ENCODE measurements at regions not wholly inside any gene's neighbourhood (a gene's known extent, or its start where the extent isn't known, plus 50 kb on each side); places are given as distances from the start of the nearest gene placed in this dataset.

DNA sequence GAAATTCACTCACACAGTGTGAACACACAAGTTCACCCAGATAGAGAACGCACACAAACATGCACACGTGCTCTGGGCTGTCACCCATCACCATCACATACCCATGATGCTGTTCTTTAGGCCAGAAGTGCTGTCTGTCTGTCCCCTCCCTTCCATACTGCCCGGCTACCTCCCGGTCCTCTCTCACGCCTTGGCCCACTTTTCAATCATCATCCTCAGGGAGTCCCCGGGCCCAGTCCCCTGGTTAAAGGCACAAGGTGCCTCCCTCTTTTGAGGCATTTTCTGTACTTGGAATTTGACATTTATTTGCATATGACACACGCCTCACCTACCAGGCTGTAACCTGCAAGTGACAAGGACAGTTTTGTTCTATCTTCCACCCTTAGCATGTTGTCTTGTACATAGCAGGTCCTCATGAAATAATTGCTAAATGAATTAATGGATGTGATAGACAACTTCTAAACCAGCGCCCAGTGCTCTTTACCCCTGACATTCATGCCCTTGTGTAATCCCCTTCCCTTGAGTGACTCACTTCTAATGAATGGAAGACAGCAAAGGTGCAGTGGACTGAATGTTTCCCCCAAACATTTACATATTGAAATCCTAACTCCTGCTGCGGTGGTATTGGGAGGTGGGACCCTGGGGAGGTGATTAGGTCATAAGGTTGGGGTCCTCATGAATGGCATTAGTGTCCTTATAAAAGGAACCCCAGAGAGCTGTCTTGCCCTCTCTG lies 73.9 kb upstream of the ADPGK start:
- H3K9me2 ChIP-seq (replicated peaks; ENCODE audit: low read depth, low read length) = no peaks in the 10 kb centered on the region

GRCh38 chr15:72856549-72857040 lies 73.0 kb upstream of the ADPGK start:
- no peaks in the 10 kb centered on the region for H3K9me3 ChIP-seq (ENCODE audit: insufficient read depth, low read depth, low read length)
- no peaks in the 10 kb centered on the region for H3K36me3 ChIP-seq (ENCODE audit: insufficient read depth, low read length)
- no peaks in the 10 kb centered on the region for H3K79me2 ChIP-seq (ENCODE audit: insufficient read depth, low read length)
- no peaks in the 10 kb centered on the region for H3K27me3 ChIP-seq (ENCODE audit: insufficient read depth, low read length, poor library complexity, severe bottlenecking)
- no peak overlapping the region for H3K4me2 ChIP-seq (ENCODE audit: low read depth, low read length, poor library complexity, severe bottlenecking)
- no peak overlapping the region for H2AFZ ChIP-seq (ENCODE audit: low read length)
- H3K9ac ChIP-seq (ENCODE audit: low read depth, low read length, poor library complexity, severe bottlenecking) = no peak overlapping the region
- no peaks in the 10 kb centered on the region for H4K20me1 ChIP-seq (ENCODE audit: insufficient read depth, low read length, poor library complexity, severe bottlenecking)
- TF ChIP-seq EZH2phosphoT487 (IDR thresholded peaks at IDR 0.05; ENCODE audit: borderline replicate concordance) (no peak), CTCF (conservative IDR thresholded peaks at IDR 0.05; ENCODE audit: low read length) (no peak)
- no peaks in the 10 kb centered on the region for H3F3A ChIP-seq (ENCODE audit: low read depth)
- no peaks in the 10 kb centered on the region for H3K9me2 ChIP-seq (replicated peaks; ENCODE audit: low read depth, low read length)
- no peak overlapping the region for H3K4me3 ChIP-seq (ENCODE audit: low read length, poor library complexity, severe bottlenecking)
- no peaks in the 10 kb centered on the region for H3K4me1 ChIP-seq (ENCODE audit: insufficient read depth, low read length, poor library complexity, severe bottlenecking)

More for the DNA sequence above, 73.9 kb upstream of the ADPGK start:
- no peaks in the 10 kb centered on the region for H3K79me2 ChIP-seq (ENCODE audit: insufficient read depth, low read length)
- H3F3A ChIP-seq (ENCODE audit: low read depth) = no peaks in the 10 kb centered on the region
- no peak overlapping the region for H3K9ac ChIP-seq (ENCODE audit: low read depth, low read length, poor library complexity, severe bottlenecking)
- no peak for TF ChIP-seq EZH2phosphoT487 (IDR thresholded peaks at IDR 0.05; ENCODE audit: borderline replicate concordance)
- TF ChIP-seq CTCF (conservative IDR thresholded peaks at IDR 0.05; ENCODE audit: low read length) = no peak
- no peak overlapping the region for H2AFZ ChIP-seq (ENCODE audit: low read length)
- no peaks in the 10 kb centered on the region for H3K36me3 ChIP-seq (ENCODE audit: insufficient read depth, low read length)
- no peaks in the 10 kb centered on the region for H3K27me3 ChIP-seq (ENCODE audit: insufficient read depth, low read length, poor library complexity, severe bottlenecking)
- no peaks in the 10 kb centered on the region for H3K4me1 ChIP-seq (ENCODE audit: insufficient read depth, low read length, poor library complexity, severe bottlenecking)
- no peak overlapping the region for H3K4me2 ChIP-seq (ENCODE audit: low read depth, low read length, poor library complexity, severe bottlenecking)
- no peak overlapping the region for H3K4me3 ChIP-seq (ENCODE audit: low read length, poor library complexity, severe bottlenecking)
- no peaks in the 10 kb centered on the region for H3K9me3 ChIP-seq (ENCODE audit: insufficient read depth, low read depth, low read length)
- no peaks in the 10 kb centered on the region for H4K20me1 ChIP-seq (ENCODE audit: insufficient read depth, low read length, poor library complexity, severe bottlenecking)

GRCh38 chr15:72855791-72856190 lies 72.2 kb upstream of the ADPGK start:
- no peaks in the 10 kb centered on the region for H3K4me1 ChIP-seq (ENCODE audit: insufficient read depth, low read length, poor library complexity, severe bottlenecking)
- no peak overlapping the region for H2AFZ ChIP-seq (ENCODE audit: low read length)
- no peak overlapping the region for H3K9ac ChIP-seq (ENCODE audit: low read depth, low read length, poor library complexity, severe bottlenecking)
- no peaks in the 10 kb centered on the region for H3K79me2 ChIP-seq (ENCODE audit: insufficient read depth, low read length)
- H3K9me3 ChIP-seq (ENCODE audit: insufficient read depth, low read depth, low read length) = no peaks in the 10 kb centered on the region
- no peaks in the 10 kb centered on the region for H3K27me3 ChIP-seq (ENCODE audit: insufficient read depth, low read length, poor library complexity, severe bottlenecking)
- TF ChIP-seq CTCF (conservative IDR thresholded peaks at IDR 0.05; ENCODE audit: low read length) (no peak), EZH2phosphoT487 (IDR thresholded peaks at IDR 0.05; ENCODE audit: borderline replicate concordance) (no peak)
- no peaks in the 10 kb centered on the region for H4K20me1 ChIP-seq (ENCODE audit: insufficient read depth, low read length, poor library complexity, severe bottlenecking)
- H3F3A ChIP-seq (ENCODE audit: low read depth) = no peaks in the 10 kb centered on the region
- H3K36me3 ChIP-seq (ENCODE audit: insufficient read depth, low read length) = no peaks in the 10 kb centered on the region
- no peak overlapping the region for H3K4me2 ChIP-seq (ENCODE audit: low read depth, low read length, poor library complexity, severe bottlenecking)
- no peaks in the 10 kb centered on the region for H3K9me2 ChIP-seq (replicated peaks; ENCODE audit: low read depth, low read length)
- no peak overlapping the region for H3K4me3 ChIP-seq (ENCODE audit: low read length, poor library complexity, severe bottlenecking)

Measured in Loucy (cell line).